WTC11 (cell line): ENCODE measurements at regions not wholly inside any gene's neighbourhood (a gene's known extent, or its start where the extent isn't known, plus 50 kb on each side); places are given as distances from the start of the nearest gene placed in this dataset.

ENCODE experiments used
- ATAC-seq: fragments of 200-7000 bp; cut with Tn5 transposase; 2 replicates; pipeline ENCODE4 v1.10.0; 2021; ENCODE audit warnings: mild to moderate bottlenecking, moderate library complexity
- CTCF ChIA-PET: fragments of 300-600 bp; sonication (Branson Sonifier 250); formaldehyde crosslinking; loops from one replicate; lab custom pipeline; 2021; ENCODE audit warnings: antibody characterized with exemption; lab: Charles Lee
- POLR2A ChIA-PET: fragments of 350-600 bp; sonication (Branson Sonifier 250); formaldehyde crosslinking; loops from one replicate; lab custom pipeline; 2021; ENCODE audit warnings: antibody characterized with exemption; lab: Charles Lee
- DNase-seq: peaks from one replicate; pipeline ENCODE4 v3.0.0; 2021; ENCODE audit warnings: low spot score
- H3K27ac Mint-ChIP-seq: 2 replicates; pipeline ENCODE4 v1.8.0; 2021; ENCODE audit warnings: mixed read lengths
- H3K27me3 Mint-ChIP-seq: 2 replicates; pipeline ENCODE4 v1.8.0; 2021; ENCODE audit warnings: low read depth, mild to moderate bottlenecking, moderate library complexity, mixed read lengths
- H3K36me3 Mint-ChIP-seq: 2 replicates; pipeline ENCODE4 v1.8.0; 2021; ENCODE audit warnings: mixed read lengths
- H3K4me1 Mint-ChIP-seq: 2 replicates; pipeline ENCODE4 v1.8.0; 2022; ENCODE audit warnings: mixed read lengths
- H3K4me3 Mint-ChIP-seq: 2 replicates; pipeline ENCODE4 v1.8.0; 2021; ENCODE audit warnings: mild to moderate bottlenecking, moderate library complexity, mixed read lengths
- H3K9me3 Mint-ChIP-seq: 2 replicates; pipeline ENCODE4 v1.8.0; 2021; ENCODE audit warnings: mixed read lengths
- ARID4B ChIP-seq: sonication (generic); formaldehyde crosslinking; IDR thresholded peaks from 2 replicates; pipeline ENCODE4 v1.8.0; 2023; ENCODE audit warnings: missing genetic modification reagents, mild to moderate bottlenecking, borderline replicate concordance
- ELF4 ChIP-seq: sonication (generic); formaldehyde crosslinking; IDR thresholded peaks from 2 replicates; pipeline ENCODE4 v1.8.1; 2022; ENCODE audit warnings: low read depth, mild to moderate bottlenecking, moderate library complexity, missing genetic modification reagents
- ERG ChIP-seq: fragments of 250-450 bp; sonication (Bioruptor Pico); IDR thresholded peaks from 2 replicates; pipeline ENCODE4 v1.8.0; 2021; ENCODE audit warnings: mild to moderate bottlenecking
- ESRRA ChIP-seq: sonication (generic); formaldehyde crosslinking; IDR thresholded peaks from 2 replicates; pipeline ENCODE4 v1.8.1; 2022; ENCODE audit warnings: mild to moderate bottlenecking, missing genetic modification reagents, borderline replicate concordance
- GABPB1 ChIP-seq: sonication (generic); formaldehyde crosslinking; IDR thresholded peaks from 2 replicates; pipeline ENCODE4 v1.8.1; 2023; ENCODE audit warnings: mild to moderate bottlenecking, missing genetic modification reagents
- HMGA2 ChIP-seq: fragments of 250-450 bp; sonication (Bioruptor Pico); IDR thresholded peaks from 2 replicates; pipeline ENCODE4 v1.4.0; 2021; ENCODE audit warnings: mild to moderate bottlenecking, moderate library complexity
- JAZF1 ChIP-seq: fragments of 250-450 bp; sonication (Bioruptor Pico); IDR thresholded peaks from 2 replicates; pipeline ENCODE4 v1.9.0; 2021; ENCODE audit warnings: moderate library complexity, mild to moderate bottlenecking, inconsistent platforms
- MAX ChIP-seq: sonication (generic); formaldehyde crosslinking; IDR thresholded peaks from 2 replicates; pipeline ENCODE4 v1.8.0; 2022; ENCODE audit warnings: mild to moderate bottlenecking, missing genetic modification reagents
- MLX ChIP-seq: sonication (generic); formaldehyde crosslinking; IDR thresholded peaks from 2 replicates; pipeline ENCODE4 v1.8.1; 2023; ENCODE audit warnings: mild to moderate bottlenecking, missing genetic modification reagents, moderate library complexity
- OVOL2 ChIP-seq: fragments of 250-450 bp; sonication (Bioruptor Pico); IDR thresholded peaks from 2 replicates; pipeline ENCODE4 v1.9.0; 2021; ENCODE audit warnings: mild to moderate bottlenecking, borderline replicate concordance
- USF1 ChIP-seq: sonication (generic); formaldehyde crosslinking; IDR thresholded peaks from 2 replicates; pipeline ENCODE4 v1.8.0; 2022; ENCODE audit warnings: mild to moderate bottlenecking, missing genetic modification reagents
- USF2 ChIP-seq: sonication (generic); formaldehyde crosslinking; IDR thresholded peaks from 2 replicates; pipeline ENCODE4 v1.8.1; 2023; ENCODE audit warnings: mild to moderate bottlenecking, missing genetic modification reagents, moderate library complexity
- ZNF281 ChIP-seq: sonication (generic); formaldehyde crosslinking; IDR thresholded peaks from 2 replicates; pipeline ENCODE4 v1.8.0; 2023; ENCODE audit warnings: mild to moderate bottlenecking, missing genetic modification reagents
- ZNF416 ChIP-seq: fragments of 250-450 bp; sonication (Bioruptor Pico); IDR thresholded peaks from 2 replicates; pipeline ENCODE4 v1.9.0; 2021; ENCODE audit warnings: mild to moderate bottlenecking, inconsistent platforms
- ZNF423 ChIP-seq: fragments of 250-450 bp; sonication (Bioruptor Pico); IDR thresholded peaks from 2 replicates; pipeline ENCODE4 v2.1.2; 2022; ENCODE audit warnings: mild to moderate bottlenecking, moderate library complexity
- TF ChIP-seq, protein P1 (sequence below): fragments of 250-450 bp; sonication (Bioruptor Pico); IDR thresholded peaks from 2 replicates; pipeline ENCODE4 v1.9.0; 2021; ENCODE audit warnings: moderate library complexity, mild to moderate bottlenecking, inconsistent platforms, borderline replicate concordance
- TF ChIP-seq, protein P2 (sequence below): fragments of 250-450 bp; sonication (Bioruptor Pico); conservative IDR thresholded peaks from 2 replicates; pipeline ENCODE4 v1.9.0; 2021; ENCODE audit warnings: mild to moderate bottlenecking
- TF ChIP-seq, protein P3 (sequence below): sonication (generic); formaldehyde crosslinking; IDR thresholded peaks from 2 replicates; pipeline ENCODE4 v1.8.0; 2022; ENCODE audit warnings: mild to moderate bottlenecking, missing genetic modification reagents

DNA sequence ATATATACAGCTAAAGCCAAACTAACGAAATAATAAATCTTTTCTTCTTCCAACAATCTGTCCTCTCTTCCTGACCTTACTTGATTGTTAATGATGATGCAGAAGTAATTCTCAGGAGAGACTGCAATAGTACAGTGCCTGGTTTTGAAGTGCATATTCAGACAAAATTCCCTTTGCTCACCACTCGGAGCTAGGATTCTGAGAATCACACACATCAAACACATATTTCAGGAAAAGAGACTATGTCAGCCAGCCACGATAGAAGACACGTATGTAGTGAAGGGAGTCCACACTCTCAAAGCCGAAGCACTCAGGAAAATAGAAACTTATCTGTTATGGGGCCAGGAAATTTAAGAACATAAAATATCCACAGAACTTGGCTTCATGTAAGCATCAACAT, 362.5 kb upstream of the FAT1 start (continued):
- TF ChIP-seq ARID4B (CRISPR knock-in tag): no peak
- no peak for TF ChIP-seq MLX (CRISPR knock-in tag)
- TF ChIP-seq, protein P1, sequence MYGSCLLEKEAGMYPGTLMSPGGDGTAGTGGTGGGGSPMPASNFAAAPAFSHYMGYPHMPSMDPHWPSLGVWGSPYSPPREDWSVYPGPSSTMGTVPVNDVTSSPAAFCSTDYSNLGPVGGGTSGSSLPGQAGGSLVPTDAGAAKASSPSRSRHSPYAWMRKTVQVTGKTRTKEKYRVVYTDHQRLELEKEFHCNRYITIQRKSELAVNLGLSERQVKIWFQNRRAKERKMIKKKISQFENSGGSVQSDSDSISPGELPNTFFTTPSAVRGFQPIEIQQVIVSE: no peak
- no peak for TF ChIP-seq ZNF281
- no peak for TF ChIP-seq ZNF416 (CRISPR knock-in tag)
- no peak for TF ChIP-seq ERG

DNA sequence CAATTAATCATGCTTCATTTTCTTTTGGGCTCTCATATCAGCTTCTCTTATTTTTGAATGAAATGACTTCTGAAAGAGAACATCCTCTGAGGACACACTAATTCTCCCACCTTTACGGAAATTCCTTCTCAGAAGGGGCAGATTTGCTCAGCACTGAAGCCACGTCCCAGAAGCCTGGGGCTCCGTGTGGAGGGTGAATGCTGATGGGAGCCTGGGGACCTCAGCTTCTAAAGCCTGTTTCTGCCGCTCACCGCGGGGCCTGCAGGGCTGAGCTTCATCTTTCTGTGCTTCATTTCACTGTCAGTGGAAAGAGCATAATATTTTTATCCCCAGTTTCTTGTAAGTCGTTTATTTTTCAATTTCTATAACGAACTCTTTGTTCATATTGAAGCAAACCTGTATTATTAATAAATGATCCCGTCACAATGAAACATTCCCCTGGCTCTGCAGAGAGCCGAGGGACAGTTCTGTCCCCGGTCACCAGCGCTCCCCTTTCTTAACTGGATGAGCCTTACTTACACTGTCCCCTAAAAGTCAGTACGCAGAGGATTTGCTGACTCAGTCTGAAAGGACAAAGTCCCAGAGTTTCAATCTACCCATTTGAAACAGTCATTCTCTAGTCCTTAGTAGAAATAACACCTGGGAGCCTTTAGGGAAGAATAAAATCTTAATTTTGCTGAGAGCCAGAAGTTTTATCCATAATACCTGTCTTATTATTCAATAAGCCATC, 364.6 kb upstream of the FAT1 start:
- peak; percentile 71 for ATAC-seq
- ChIA-PET CTCF (interaction anchor here (1.0 to 1.1 kb wide), 2 partner anchors 292 to 533 kb away, joined by 3 read pairs; no protein-coding TSS in a partner anchor), POLR2A (interaction anchor here (0.6 kb wide), 1 partner anchor 338 kb away, joined by 3 read pairs; no protein-coding TSS in a partner anchor)
- Mint-ChIP-seq H3K9me3 (no peaks in the 10 kb centered on the region), H3K4me1 (peaks cover 9% of the 10 kb centered on the region), H3K4me3 (no peak overlapping the region), H3K36me3 (no peaks in the 10 kb centered on the region), H3K27ac (no peak overlapping the region), H3K27me3 (no peaks in the 10 kb centered on the region)
- no peak for DNase-seq
- no peak for TF ChIP-seq ZNF423
- TF ChIP-seq JAZF1 (CRISPR knock-in tag): no peak
- TF ChIP-seq OVOL2 (CRISPR knock-in tag): no peak
- TF ChIP-seq, protein P2, sequence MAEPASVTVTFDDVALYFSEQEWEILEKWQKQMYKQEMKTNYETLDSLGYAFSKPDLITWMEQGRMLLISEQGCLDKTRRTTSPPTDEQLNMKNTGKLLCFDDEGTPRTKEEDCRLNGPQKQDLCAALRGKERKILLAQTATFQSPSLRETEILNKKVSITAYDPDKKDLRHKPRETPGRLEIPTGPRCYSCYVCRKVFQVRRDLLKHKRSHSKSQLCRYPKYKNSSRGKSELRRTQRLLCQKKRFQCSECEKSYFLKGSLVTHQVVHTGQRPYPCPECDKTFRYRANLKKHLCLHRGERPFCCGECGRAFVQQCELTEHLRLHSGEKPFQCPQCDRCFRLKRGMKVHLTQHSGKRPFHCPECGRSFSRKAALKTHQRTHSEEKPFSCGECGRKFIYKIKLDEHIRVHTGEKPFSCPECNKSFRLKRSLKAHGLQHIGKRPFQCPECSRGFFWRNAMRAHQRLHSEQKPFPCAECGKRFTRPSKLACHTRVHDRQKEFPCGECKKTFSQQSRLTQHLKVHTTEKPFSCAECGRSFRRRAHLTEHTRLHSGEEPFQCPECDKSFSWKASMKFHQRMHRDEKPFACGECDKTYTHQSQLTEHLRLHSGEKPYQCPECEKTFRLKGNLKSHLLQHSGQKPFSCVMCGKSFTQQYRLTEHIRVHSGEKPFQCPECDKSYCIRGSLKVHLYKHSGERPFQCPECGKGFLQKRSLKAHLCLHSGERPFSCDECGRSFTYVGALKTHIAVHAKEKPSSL (CRISPR knock-in tag): no peak
- TF ChIP-seq HMGA2 (CRISPR knock-in tag): no peak
- no peak for TF ChIP-seq GABPB1 (CRISPR knock-in tag)
- TF ChIP-seq ESRRA: no peak
- TF ChIP-seq, protein P3, sequence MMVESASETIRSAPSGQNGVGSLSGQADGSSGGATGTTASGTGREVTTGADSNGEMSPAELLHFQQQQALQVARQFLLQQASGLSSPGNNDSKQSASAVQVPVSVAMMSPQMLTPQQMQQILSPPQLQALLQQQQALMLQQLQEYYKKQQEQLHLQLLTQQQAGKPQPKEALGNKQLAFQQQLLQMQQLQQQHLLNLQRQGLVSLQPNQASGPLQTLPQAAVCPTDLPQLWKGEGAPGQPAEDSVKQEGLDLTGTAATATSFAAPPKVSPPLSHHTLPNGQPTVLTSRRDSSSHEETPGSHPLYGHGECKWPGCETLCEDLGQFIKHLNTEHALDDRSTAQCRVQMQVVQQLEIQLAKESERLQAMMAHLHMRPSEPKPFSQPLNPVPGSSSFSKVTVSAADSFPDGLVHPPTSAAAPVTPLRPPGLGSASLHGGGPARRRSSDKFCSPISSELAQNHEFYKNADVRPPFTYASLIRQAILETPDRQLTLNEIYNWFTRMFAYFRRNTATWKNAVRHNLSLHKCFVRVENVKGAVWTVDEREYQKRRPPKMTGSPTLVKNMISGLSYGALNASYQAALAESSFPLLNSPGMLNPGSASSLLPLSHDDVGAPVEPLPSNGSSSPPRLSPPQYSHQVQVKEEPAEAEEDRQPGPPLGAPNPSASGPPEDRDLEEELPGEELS (CRISPR knock-in tag): no peak
- TF ChIP-seq MAX: no peak
- TF ChIP-seq USF2 (CRISPR knock-in tag): no peak
- TF ChIP-seq USF1: no peak
- no peak for TF ChIP-seq ELF4 (CRISPR knock-in tag)
